Effector CD4-positive, alpha-beta T cell (primary cell): ENCODE measurements at regions not wholly inside any gene's neighbourhood (a gene's known extent, or its start where the extent isn't known, plus 50 kb on each side); places are given as distances from the start of the nearest gene placed in this dataset.

Experiments
- DNase-seq: peaks from one replicate; pipeline ENCODE4 v3.0.0-alpha.2; 2020

DNA sequence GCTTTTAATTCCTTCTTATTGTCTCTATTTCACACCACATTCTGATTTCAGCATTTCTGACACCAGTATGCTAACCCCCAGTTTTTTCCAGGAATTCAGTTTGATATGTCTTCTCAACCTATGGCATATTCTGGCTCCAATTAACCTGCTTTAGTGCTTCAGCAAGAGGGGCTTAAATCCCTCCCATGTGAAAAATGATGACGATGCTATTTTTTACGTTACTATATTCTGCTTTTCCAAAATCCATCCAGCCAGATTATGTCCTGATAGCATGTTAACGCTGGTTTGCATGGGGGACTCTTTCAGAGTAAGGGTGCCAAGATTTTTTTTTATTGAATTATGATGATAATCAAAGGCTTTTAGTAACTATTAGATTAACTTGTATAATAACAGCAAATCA lies 163.3 kb upstream of the ADAMTS5 start:
- DNase-seq, result no peak

DNA sequence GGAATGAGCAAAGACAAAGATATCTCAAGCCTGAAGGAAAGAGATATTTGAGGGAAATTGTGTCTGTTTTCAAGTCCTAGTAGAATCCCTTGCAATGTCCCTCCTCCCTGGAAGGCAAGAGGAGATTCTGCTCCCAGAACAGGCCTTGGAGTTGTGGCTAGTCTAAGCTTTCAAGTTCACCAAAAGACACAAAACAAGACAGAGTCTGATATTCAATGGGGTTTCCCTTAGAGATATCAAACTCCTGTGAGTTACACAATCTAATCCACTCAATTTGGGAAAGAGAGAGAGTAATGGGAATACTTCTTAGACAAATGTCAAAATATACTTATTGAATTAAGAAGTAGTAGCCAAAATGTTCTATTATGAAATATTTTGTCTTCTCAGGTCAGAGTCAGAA lies 162.8 kb upstream of the ADAMTS5 start:
- no peak for DNase-seq

DNA sequence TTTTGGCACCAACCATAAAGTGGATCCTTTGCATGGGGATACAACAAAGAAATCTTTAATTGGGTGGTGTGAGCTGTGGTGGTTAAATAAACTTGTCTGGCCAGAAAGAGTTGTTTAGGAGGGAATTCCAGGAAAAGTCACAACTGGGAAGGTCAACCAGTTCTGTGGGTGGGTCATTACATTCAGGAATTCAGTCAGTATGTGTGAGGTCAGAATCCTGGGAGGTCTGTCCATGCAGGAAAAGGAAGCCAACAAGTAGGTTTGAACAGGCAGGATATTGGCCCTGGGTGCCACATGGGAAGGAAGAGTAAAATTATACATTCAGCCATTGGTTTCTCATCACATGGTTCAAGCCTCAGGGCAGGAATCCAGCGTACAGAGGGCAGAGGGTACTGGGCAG lies 162.3 kb upstream of the ADAMTS5 start:
- DNase-seq, result no peak

DNA sequence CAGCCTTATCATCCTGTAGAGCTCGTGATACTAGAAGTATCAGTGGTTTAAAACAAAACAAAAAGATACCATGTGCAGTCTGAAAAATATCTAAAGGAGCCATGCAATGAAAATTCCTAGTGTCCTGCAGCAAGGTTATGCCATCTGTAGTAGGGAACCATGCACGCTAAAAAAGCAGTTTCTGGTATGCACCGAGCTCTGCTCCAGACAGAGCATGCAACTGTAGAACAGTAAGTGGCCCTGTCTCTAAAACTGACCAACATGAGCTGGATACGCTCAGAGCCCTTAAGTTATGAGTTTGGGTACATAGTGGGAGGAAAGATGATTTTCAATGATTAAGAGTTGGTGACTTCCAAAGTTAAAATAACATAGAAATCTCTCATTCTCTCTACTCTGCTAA lies 159.3 kb upstream of the ADAMTS5 start:
- no peak for DNase-seq

DNA sequence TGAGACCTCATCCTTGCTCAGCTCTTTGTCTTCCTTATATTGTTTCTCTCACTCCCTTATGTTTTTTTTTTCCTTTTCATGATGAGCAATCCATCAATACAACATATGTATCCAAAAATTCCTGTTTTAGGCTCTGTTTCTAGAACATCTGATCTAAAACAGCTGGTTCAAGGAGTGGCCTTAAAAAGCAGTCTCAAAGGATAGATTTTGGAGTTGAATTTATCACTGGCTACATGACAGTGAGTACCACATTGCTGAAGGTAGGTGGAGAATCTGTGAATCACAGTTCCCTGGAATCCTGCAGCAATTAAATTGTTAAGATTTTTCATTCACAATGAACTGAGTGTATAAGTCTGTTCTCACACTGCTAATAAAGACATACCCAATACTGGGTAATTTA lies 155.8 kb upstream of the ADAMTS5 start:
- DNase-seq, result no peak

DNA sequence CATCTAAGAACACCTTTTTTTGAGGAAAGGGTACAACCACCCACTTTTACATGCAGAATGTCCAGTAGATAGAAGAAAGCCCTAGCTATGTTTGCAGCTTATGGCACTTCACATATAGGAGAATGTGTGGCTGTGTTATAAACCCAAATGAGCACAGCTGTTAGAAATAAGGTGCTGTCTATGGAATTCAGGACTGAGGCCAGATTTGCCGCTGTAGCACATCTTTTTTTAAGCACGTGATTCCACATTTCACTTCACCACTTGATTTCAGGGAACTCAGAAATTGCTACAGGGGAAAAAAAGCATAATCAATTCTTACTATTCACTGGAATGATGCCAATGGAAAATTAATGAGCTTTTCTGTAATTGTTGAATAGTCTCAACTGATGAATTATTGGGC lies 147.2 kb upstream of the ADAMTS5 start:
- no peak for DNase-seq

DNA sequence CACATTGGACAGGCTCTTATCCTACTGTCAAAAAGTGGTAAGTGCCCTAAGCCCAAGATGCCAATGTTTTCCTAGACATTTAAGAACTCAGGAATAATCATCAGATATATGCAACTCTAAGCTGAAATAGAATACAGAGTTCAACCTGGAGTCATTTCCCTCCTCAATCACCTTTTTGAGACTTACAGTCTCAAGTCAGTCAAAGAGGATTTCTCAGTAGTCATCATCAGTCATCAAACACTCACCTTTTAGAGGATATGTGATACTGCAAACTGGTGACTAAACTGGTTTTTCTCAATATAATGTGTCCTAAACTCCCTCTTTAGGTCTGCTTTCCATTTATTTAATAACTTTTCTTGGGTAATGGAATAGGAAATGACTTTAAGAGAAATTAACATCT lies 145.3 kb upstream of the ADAMTS5 start:
- no peak for DNase-seq

DNA sequence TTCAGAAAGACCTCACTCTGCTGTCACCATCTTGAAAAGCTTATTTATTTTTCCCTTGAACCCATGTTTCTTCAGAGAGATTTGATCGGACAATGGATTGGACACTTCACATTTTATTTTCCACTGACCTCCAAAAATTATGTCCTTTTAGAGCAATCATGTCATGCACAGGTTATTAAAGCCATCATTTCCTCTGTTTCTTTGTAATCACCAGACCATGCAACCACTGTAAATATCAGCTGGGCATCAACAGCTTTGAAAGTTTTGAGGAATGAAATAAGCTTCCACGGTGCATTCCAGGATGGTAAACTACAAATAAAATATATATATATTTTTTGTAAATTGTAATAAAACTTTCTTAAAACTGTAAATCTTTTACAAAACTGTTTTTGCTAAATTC lies 144.1 kb upstream of the ADAMTS5 start:
- DNase-seq, result no peak

DNA sequence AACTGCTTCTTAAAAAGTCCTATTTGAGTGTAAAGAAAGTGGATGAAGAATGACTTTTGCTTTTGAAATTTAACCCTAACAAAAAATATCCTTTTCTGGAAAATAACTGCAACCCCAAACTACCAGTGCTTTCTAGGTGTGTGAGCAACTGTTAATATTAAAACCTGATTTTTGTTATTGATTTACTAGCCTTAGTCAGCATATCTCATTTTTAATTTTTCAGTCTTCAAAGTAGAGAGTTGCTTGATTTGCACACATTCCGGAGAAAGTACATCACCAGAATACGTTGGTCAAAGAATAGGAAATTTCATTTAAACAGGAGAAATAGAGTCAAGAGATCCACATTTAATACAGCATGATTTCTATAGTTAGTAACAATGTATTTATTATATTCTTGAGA lies 141.8 kb upstream of the ADAMTS5 start:
- no peak for DNase-seq

DNA sequence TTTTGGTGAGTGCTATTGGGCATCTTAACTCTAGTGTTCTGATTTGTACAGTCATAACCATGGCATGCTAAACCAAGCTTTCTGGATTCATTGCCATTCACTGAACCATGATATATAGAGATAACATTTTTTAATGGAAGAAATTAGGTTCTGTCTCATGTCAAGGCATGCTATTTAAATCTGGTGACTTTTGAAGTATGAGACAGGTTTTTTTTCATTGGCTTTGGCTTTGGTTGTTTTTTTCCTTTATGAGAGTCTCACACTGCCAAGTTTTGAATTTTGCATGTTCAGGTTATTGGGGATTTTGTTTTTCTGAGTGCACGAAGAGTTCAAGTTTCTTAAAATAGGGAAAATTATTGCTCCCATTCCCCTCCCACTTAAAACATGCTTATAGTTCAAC lies 141.3 kb upstream of the ADAMTS5 start:
- no peak for DNase-seq

DNA sequence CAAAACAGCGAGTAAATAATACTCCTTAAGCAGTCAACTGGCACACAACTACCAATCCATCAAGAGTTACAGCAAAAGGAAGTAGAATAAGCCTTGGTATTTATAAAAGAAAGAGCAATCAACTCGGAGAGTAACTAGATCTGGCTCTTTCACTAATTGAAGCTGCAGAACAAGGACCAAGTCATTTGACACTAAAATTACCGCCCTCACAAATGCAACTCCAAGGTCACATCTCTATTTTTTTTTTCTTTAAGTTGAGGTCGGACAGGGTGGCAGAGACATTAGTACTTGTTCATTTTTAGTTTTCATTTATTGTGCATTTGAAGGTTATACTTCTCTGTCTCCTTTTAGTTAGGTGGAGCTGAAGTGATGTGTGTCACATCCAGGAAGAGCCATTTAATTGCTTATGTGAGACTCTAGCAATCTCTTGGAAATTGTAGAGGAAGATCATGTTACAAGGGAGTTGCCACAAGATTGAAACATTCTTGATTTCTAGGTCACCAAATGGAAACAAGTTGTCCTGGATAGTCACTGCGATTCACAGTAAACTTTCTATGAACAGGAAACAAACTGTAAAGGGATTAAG lies 138.1 kb upstream of the ADAMTS5 start:
- DNase-seq, result no peak

DNA sequence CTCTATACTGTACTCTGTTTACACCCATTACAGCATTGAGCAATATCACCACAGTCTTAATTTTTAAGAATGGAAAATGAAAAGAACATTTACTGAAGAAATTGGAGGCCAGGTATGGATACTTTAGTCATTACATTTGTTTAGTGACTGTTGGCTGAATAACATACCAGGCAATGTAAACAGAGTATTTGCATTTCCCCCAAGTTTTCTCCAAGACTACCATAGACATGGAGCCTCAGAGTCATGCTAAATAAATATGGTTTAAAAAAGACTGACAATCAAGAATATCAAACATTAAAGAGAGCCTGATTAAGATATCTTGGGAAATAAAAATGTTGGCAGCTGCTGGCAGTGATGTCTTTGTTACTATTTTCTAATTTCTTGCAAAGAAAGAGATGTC lies 136.9 kb upstream of the ADAMTS5 start:
- no peak for DNase-seq

DNA sequence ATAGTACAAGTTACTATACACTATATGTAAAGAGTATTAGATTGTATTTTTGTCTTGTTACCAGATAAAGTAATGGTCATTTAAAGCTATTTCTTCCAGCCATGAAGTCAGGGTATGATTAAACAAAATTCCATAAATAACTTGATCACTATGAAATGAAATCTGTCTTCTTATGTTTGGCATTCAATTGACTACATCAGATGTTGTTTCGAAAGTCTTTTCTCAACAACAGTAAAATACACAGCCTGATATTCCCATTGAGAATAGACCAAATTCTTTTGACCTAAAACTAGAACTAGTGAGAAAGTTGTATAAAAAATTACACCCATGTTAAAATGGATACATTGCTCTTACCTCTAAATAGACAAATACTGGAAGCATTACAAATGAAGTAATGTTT lies 134.6 kb upstream of the ADAMTS5 start:
- DNase-seq, result no peak

DNA sequence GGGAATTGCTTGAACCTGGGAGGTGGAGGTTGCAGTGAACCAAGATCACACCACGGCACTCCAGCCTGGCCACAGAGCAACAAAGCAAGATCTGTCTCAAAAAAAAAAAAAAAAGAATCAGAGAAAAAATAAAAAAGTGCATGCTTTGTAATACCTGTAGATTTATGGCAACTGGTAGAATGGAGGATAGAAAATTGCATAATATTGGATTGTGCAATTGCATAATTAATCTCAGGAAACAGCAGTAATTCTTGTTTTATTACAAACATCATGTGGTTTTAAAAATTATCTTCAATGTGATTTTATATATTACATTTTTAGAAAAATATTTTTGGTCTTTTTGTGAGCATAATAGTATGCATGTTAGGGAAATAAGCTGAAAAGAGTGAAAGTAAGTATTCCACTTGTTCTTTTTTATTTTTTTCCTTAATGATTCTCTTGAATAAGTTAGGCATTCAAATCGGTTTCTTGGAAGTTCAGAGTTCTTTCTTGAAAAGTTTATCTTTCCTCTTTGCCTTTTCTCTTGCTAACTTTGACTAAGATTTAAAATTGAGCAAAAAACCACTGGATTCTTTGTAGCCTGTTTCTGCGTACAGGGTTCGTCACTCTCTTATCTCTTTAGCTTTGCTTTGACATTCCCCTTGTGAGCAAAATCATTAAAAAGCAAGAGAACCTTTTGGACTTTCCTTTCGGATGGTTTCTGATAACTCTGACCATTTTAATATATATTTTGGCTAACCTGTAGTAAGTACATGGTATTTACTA lies 127.5 kb upstream of the ADAMTS5 start:
- no peak for DNase-seq

DNA sequence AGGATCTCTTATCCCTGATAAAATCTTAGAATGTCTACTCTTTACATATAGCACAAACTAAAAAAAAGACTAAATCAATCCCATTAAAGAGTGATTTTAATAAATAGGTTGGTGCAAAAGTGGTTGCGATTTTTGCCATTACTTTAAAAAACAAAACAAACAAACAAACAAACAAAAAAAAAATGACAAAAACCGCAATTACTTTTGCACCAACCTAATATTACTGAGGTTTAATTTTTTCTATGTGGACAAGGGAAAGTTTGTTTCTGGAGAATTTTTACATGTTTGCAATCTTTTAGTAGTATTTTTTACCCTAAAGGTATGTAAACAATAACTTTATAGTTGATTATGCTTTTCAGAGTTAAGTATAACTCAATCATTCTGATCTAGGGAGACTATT lies 119.7 kb upstream of the ADAMTS5 start:
- no peak for DNase-seq

DNA sequence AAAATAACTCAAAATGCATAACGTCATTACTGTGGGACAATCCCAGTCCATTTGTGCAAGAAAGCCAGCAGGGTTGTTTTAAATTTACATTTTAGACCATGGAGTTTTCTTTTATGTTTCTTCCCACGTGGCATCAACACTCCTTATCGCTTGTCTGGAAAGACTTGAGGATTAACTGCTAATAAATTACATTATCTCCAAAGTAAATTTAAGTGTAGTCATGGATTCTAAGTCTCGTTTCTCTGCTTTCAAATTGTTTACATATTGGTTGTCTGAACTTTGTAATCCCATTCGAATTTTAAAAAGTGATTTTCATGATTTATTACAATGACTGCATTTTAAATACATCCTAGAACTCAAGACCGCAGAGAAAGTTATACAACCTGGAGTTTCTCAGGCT lies 119.3 kb upstream of the ADAMTS5 start:
- DNase-seq, result no peak

DNA sequence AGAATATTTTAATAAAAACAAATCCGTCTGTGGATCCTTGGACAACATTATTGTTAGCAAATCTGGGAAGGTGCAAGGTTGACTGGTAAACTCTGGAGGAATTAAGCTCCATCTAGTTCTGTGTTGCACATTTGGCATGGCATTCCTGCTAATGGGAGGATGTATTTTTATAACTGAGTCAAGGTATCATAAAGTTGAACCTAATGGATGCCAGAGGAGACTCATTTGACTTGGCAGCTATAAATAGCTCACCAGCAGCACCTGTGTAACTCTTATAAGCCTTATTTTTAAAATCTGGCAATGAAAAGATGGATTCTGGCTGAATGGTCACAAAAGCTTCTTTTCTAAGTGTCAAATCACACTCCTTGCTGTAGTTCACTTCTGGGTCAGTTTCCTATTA lies 118.5 kb upstream of the ADAMTS5 start:
- no peak for DNase-seq

DNA sequence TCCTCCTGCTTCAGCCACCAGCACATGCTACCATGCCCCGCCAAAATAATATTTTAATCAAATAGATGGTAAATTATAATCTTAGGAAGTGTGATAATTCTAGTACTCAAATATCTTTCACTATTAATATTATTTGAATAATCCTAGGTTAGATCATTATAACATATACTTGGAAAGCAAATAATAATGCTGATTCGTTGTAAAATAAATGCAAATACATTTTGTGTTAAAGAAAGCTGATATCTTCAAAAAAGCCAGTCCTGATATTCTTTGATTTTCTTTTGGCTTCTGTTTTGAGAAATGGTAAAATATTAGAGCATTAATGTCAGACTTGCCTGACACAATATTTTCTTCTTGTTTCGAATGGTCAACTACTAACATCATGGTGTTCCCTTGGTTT lies 116.3 kb upstream of the ADAMTS5 start:
- no peak for DNase-seq

DNA sequence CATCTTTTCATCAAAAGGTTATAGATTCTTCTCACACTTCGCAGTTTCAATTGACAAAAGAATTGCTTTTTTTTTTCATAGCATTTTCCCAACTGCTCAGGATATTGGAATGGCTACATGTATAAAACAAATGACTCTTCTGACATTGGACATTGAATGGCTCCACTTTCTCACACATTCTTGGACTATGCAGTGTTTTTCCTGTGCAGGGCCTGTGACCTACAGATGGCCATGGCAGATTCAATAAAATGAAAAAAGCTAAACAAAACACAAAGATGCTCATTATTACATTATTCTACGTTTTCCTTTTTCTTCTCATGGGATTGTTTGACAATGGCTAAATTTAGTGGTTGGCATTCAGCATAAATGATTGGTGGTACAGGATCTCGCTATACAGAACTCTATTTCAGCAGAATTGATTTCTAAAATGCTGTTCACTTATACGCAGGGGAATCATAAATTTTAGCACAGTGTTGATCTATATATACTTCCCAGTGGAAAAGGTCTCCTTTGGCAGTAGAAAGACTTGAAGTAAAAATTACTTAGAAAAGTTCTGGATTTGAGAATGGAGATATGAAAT lies 115.6 kb upstream of the ADAMTS5 start:
- DNase-seq, result no peak

DNA sequence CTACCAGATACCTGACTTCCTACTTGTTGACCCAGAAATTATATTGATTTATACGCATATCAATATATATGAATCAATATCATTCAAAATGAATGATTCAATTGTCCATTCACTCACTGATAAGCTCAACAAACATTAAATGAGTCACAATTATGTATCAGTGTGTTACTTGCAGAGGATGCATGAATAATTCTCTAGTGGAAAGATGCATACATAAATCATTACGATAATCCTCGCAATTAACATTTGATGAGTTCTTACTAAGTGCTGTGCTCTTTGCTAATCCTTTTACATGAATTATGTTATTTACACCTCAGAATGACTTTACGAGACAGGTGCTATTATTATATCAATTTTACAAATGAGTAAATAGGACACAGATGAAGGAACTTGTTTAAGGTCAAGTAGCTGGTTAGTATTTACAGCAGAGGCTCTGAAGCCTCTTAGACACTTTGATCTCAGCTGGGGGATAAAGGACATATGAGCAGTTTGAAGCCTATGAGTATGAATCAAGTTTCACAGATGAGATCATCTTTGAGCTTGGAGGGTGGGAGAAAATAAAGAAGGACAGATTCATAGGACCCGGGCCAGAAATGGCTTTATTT lies 112.8 kb upstream of the ADAMTS5 start:
- DNase-seq, result no peak

DNA sequence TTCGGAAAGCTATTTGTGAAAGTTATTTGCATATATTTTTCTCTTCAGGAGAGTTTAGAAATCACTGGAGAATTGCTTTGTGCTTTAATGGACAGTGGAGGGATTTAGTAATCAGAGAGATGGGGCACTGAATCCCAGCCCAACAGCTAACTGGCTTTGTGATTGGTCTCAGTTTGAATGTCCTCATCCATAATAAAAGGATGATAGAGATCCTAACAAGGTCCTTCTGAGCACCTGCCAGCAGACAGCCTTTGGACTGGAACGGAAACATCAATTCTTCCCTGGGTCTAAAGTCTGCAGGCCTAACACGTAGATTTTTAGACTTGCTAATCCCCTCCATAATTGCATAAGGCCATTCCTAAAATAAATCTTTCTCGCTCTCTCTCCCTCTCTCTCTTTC lies 112.0 kb upstream of the ADAMTS5 start:
- no peak for DNase-seq

DNA sequence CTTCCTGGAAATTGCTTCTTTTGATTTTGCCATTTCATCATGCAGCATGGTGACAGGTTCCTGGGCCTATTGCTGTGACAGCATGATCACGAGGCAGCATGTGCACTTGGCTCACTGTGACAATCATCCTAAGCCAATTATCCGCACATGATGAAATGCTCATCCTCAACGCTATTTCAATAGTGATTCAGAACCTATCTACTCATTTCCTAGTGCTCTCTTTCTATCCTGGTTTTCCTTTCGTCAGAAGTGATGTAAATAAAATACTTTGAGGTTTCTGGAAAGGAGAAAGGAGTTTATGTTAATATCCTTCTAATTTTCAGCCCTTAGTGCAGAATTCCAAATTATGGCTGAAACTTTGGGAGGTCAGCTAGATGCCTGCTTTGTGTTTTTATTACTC lies 110.6 kb upstream of the ADAMTS5 start:
- DNase-seq, result no peak

DNA sequence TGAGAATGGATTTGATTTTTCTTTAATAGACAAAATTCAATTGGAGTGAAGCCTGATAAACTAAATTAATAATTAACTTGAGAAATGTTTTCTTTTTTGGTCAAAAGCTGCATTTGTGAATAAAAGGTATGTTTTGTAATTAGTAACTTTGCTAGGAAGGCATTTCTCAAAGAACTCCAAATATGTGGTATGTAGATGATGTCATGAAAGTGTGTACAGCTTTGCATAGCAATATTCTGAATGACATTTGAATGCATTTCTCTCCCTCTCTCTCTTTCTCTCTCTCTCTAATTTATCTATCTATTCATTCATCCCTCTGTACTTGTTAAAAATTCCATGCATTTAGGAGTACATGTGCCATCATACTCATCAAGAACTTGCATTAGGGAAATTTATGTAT lies 109.1 kb upstream of the ADAMTS5 start:
- no peak for DNase-seq
